ENCODE measurements at regions not wholly inside any gene's neighbourhood (a gene's known extent, or its start where the extent isn't known, plus 50 kb on each side); places are given as distances from the start of the nearest gene placed in this dataset.

- H3F3A ChIP-seq (ENCODE audit: low read length, unreplicated experiment): no peaks in the 10 kb centered on the region
- no peaks in the 10 kb centered on the region for H3K9me3 ChIP-seq (ENCODE audit: low read length)
- DNase-seq (no peak), ATAC-seq (no peak)
- CTCF ChIA-PET: no interaction called here
- intact Hi-C loops (cut with micrococcal nuclease): no loop called here
- H3K27ac ChIP-seq (ENCODE audit: low read length): no peak overlapping the region
- no peak overlapping the region for H3K4me3 ChIP-seq (ENCODE audit: low read length)
- H3K27me3 ChIP-seq (ENCODE audit: low read length): peaks cover 11% of the 10 kb centered on the region
- POLR2A ChIA-PET (ENCODE audit: unreplicated experiment): no interaction called here
- no peak overlapping the region for H3K9ac ChIP-seq (ENCODE audit: low read length)
- no peaks in the 10 kb centered on the region for H3K36me3 ChIP-seq (ENCODE audit: low read depth, low read length)
- no peaks in the 10 kb centered on the region for H3K9me2 ChIP-seq (replicated peaks; ENCODE audit: low read length)
- H4K20me1 ChIP-seq (ENCODE audit: low read length): no peaks in the 10 kb centered on the region
- H3K79me2 ChIP-seq (ENCODE audit: low read length): no peaks in the 10 kb centered on the region
- no peaks in the 10 kb centered on the region for H3K4me1 ChIP-seq (ENCODE audit: insufficient read depth, low read length)
- H2AFZ ChIP-seq (ENCODE audit: low read length): no peak overlapping the region
- no peak for TF ChIP-seq CTCF (conservative IDR thresholded peaks at IDR 0.05; ENCODE audit: low read depth, low read length)
- no peak for TF ChIP-seq EZH2phosphoT487 (IDR thresholded peaks at IDR 0.05; ENCODE audit: borderline replicate concordance, low read length)
- TF ChIP-seq EZH2 (IDR thresholded peaks at IDR 0.05; ENCODE audit: low read length, unreplicated experiment): no peak
- no TSS peak for BruUV-seq (replicated peaks)
- no peak overlapping the region for H3K4me2 ChIP-seq (ENCODE audit: low read length)
Observed at GRCh38 chrX:39331082-39331704, 529.9 kb downstream of the MID1IP1 start.

- ATAC-seq: no peak
- intact Hi-C loops (cut with micrococcal nuclease): no loop called here
Observed at GRCh38 chrX:39333451-39333850, 532.2 kb downstream of the MID1IP1 start.

DNA sequence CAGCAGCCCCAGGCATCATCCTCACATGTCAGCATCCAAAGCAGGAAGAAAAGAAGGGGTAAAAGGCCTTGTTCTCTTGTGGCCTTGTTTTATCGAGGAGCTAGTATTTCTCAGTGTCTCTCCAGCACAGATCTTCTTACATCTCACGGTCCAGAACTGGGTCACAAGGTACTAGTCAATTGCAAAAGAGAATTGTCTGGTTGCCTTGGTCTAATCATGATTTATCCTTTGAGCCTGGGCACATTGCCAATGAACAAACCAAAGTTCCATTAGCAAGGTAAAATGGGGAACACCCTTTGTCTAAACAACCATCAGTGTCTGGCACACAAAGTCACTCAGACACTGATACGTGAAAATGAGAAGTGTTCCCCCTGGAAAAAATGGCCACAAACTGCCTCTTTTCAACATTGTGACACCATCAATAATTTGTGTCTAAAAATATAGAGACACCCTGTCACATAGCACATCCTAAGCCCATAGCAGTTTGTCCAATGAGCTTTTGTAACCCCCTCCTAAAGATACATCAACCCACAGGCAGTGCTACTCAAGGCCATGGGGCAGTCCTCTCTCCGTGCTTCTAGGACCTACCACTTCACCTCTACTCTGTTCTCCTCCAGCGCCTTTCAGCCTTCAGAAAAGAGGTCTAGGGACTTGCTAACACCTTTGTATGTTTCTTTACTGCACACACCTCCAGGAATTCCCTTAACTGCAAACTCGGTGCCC lies 534.4 kb downstream of the MID1IP1 start:
- no peak overlapping the region for H3K27ac ChIP-seq (ENCODE audit: low read length)
- no peaks in the 10 kb centered on the region for H3F3A ChIP-seq (ENCODE audit: low read length, unreplicated experiment)
- H2AFZ ChIP-seq (ENCODE audit: low read length): no peak overlapping the region
- H3K9me2 ChIP-seq (replicated peaks; ENCODE audit: low read length): no peaks in the 10 kb centered on the region
- intact Hi-C loops (cut with micrococcal nuclease): no loop called here
- no TSS peak for BruUV-seq (replicated peaks)
- H3K9me3 ChIP-seq (ENCODE audit: low read length): no peaks in the 10 kb centered on the region
- ChIA-PET POLR2A (ENCODE audit: unreplicated experiment) (no interaction called here), CTCF (no interaction called here)
- TF ChIP-seq EZH2phosphoT487 (IDR thresholded peaks at IDR 0.05; ENCODE audit: borderline replicate concordance, low read length) (no peak), CTCF (conservative IDR thresholded peaks at IDR 0.05; ENCODE audit: low read depth, low read length) (no peak), EZH2 (IDR thresholded peaks at IDR 0.05; ENCODE audit: low read length, unreplicated experiment) (no peak)
- H3K79me2 ChIP-seq (ENCODE audit: low read length): no peaks in the 10 kb centered on the region
- no peak overlapping the region for H3K4me2 ChIP-seq (ENCODE audit: low read length)
- H3K4me3 ChIP-seq (ENCODE audit: low read length): no peak overlapping the region
- no peak for DNase-seq
- no peak overlapping the region for H3K9ac ChIP-seq (ENCODE audit: low read length)
- H4K20me1 ChIP-seq (ENCODE audit: low read length): no peaks in the 10 kb centered on the region
- no peaks in the 10 kb centered on the region for H3K36me3 ChIP-seq (ENCODE audit: low read depth, low read length)
- H3K27me3 ChIP-seq (ENCODE audit: low read length): no peaks in the 10 kb centered on the region; the same call in 1 of the 2 replicates
- no peaks in the 10 kb centered on the region for H3K4me1 ChIP-seq (ENCODE audit: insufficient read depth, low read length)
- ATAC-seq: no peak

More at GRCh38 chrX:39333451-39333850, 532.2 kb downstream of the MID1IP1 start:
- no peak overlapping the region for H3K27ac ChIP-seq (ENCODE audit: low read length)
- no peaks in the 10 kb centered on the region for H3K9me3 ChIP-seq (ENCODE audit: low read length)
- no peaks in the 10 kb centered on the region for H4K20me1 ChIP-seq (ENCODE audit: low read length)
- no peaks in the 10 kb centered on the region for H3F3A ChIP-seq (ENCODE audit: low read length, unreplicated experiment)
- no peak overlapping the region for H2AFZ ChIP-seq (ENCODE audit: low read length)
- no peak for TF ChIP-seq EZH2phosphoT487 (IDR thresholded peaks at IDR 0.05; ENCODE audit: borderline replicate concordance, low read length)
- no peaks in the 10 kb centered on the region for H3K79me2 ChIP-seq (ENCODE audit: low read length)
- H3K4me3 ChIP-seq (ENCODE audit: low read length): no peak overlapping the region
- H3K4me2 ChIP-seq (ENCODE audit: low read length): no peak overlapping the region
- no peak overlapping the region for H3K9ac ChIP-seq (ENCODE audit: low read length)
- H3K4me1 ChIP-seq (ENCODE audit: insufficient read depth, low read length): no peaks in the 10 kb centered on the region
- BruUV-seq (replicated peaks): no TSS peak
- ChIA-PET CTCF (no interaction called here), POLR2A (ENCODE audit: unreplicated experiment) (no interaction called here)
- no peak for DNase-seq
- no peaks in the 10 kb centered on the region for H3K9me2 ChIP-seq (replicated peaks; ENCODE audit: low read length)
- H3K36me3 ChIP-seq (ENCODE audit: low read depth, low read length): no peaks in the 10 kb centered on the region
- H3K27me3 ChIP-seq (ENCODE audit: low read length): peaks cover 5% of the 10 kb centered on the region; the same call in 1 of the 2 replicates
